Esophagus muscularis mucosa (tissue), 4 donors: ENCODE measurements at regions not wholly inside any gene's neighbourhood (a gene's known extent, or its start where the extent isn't known, plus 50 kb on each side); places are given as distances from the start of the nearest gene placed in this dataset.

Experiments
- DNase-seq: peaks from one replicate; pipeline ENCODE4 v3.0.0-alpha.2; 2017; ENCODE audit errors: extremely low spot score
- H3K27ac ChIP-seq, 4 donors: fragments of 200-600 bp; sonication (generic); replicated peaks in 1 of 4; 1 replicate in 3 of 4; 2 replicates in 1 of 4; pipeline ENCODE4 v1.5.1; 2016 to 2019; ENCODE audit warnings: mild to moderate bottlenecking in 1 of 4
- H3K27me3 ChIP-seq, 4 donors: fragments of 200-600 bp; sonication (generic); one replicate each; pipeline versions ENCODE4 v1.5.1 to v1.6.0; 2016 to 2019
- H3K36me3 ChIP-seq, 4 donors: fragments of 200-600 bp; sonication (generic); one replicate each; pipeline ENCODE4 v1.5.1; 2016 to 2019
- H3K4me1 ChIP-seq, 4 donors: fragments of 200-600 bp; sonication (generic); one replicate each; pipeline ENCODE4 v1.5.1; 2016 to 2019
- H3K4me3 ChIP-seq, 4 donors: fragments of 200-600 bp; sonication (generic); 1 replicate in 2 of 4; 2 replicates in 2 of 4; pipeline ENCODE4 v1.5.1; 2016 to 2019; ENCODE audit warnings: mild to moderate bottlenecking in 4 of 4, moderate library complexity in 1 of 4
- H3K9me3 ChIP-seq, 4 donors: fragments of 200-600 bp; sonication (generic); 1 replicate in 3 of 4; 2 replicates in 1 of 4; pipeline ENCODE4 v1.5.1; 2016 to 2019
- CTCF ChIP-seq, 3 experiments: fragments of 200-600 bp in 2 of 3; fragments of 450-650 bp in 1 of 3; sonication (generic) in 2 of 3; IDR thresholded peaks; one replicate each; pipeline ENCODE4 v1.5.1; 2017 to 2019; ENCODE audit warnings: antibody characterized with exemption in 3 of 3, mild to moderate bottlenecking in 2 of 3, moderate library complexity in 1 of 3
- EP300 ChIP-seq: sonication (generic); formaldehyde crosslinking; IDR thresholded peaks from one replicate; pipeline ENCODE4 v1.6.1; 2017; ENCODE audit warnings: antibody characterized with exemption
- POLR2A ChIP-seq: fragments of 450-650 bp; IDR thresholded peaks from one replicate; pipeline ENCODE4 v1.6.1; 2017; ENCODE audit warnings: antibody characterized with exemption, moderate library complexity, mild to moderate bottlenecking, low read depth
- POLR2AphosphoS5 ChIP-seq, 2 donors: sonication (generic); formaldehyde crosslinking; IDR thresholded peaks; one replicate each; pipeline ENCODE4 v1.6.1; 2017; ENCODE audit warnings: antibody characterized with exemption in 2 of 2
- WGBS: methylation state at CpG from one replicate; pipeline ENCODE4 v1.1.5; 2018; 5-methylcytosine and 5-hydroxymethylcytosine counted together
- intact Hi-C: fragments of 100-400 bp; cut with DNase I; formaldehyde crosslinking; loops from one replicate; pipeline ENCODE4 v1.15.1; 2023

GRCh38 chr18:78687736-78688135 lies 291.9 kb upstream of the SALL3 start:
- intact Hi-C loops, result no loop called here
- no peaks in the 10 kb centered on the region for H3K36me3 ChIP-seq
- H3K4me3 ChIP-seq, result no peak overlapping the region
- H3K27ac ChIP-seq, result no peak overlapping the region
- WGBS, result 85% methylated on average over 5 of the region's 7 CpGs
- H3K4me1 ChIP-seq, result no peaks in the 10 kb centered on the region
- H3K9me3 ChIP-seq, result no peaks in the 10 kb centered on the region
- TF ChIP-seq POLR2AphosphoS5 (IDR thresholded peaks at IDR 0.05) (no peak), POLR2A (no peak), EP300 (no peak), CTCF (IDR thresholded peaks at IDR 0.05) (no peak)
- peaks cover 0 to 7% (median 0%) of the 10 kb centered on the region in 4 donors for H3K27me3 ChIP-seq
- no peak for DNase-seq

GRCh38 chr18:78688249-78688648 lies 291.4 kb upstream of the SALL3 start:
- no peaks in the 10 kb centered on the region for H3K9me3 ChIP-seq
- no peaks in the 10 kb centered on the region for H3K36me3 ChIP-seq
- no peaks in the 10 kb centered on the region for H3K4me1 ChIP-seq
- intact Hi-C loops, result no loop called here
- H3K27ac ChIP-seq, result no peak overlapping the region
- H3K27me3 ChIP-seq, result peaks cover 0 to 7% (median 0%) of the 10 kb centered on the region in 4 donors
- no peak for TF ChIP-seq CTCF (IDR thresholded peaks at IDR 0.05)
- no peak for TF ChIP-seq POLR2AphosphoS5 (IDR thresholded peaks at IDR 0.05)
- TF ChIP-seq EP300, result no peak
- no peak for TF ChIP-seq POLR2A
- no peak overlapping the region for H3K4me3 ChIP-seq
- DNase-seq, result no peak
- 82% methylated on average over 7 of the region's 12 CpGs for WGBS

GRCh38 chr18:78688916-78689315 lies 290.7 kb upstream of the SALL3 start:
- no peak overlapping the region for H3K4me3 ChIP-seq
- no peaks in the 10 kb centered on the region for H3K9me3 ChIP-seq
- H3K4me1 ChIP-seq, result no peaks in the 10 kb centered on the region
- intact Hi-C loops, result no loop called here
- H3K36me3 ChIP-seq, result no peaks in the 10 kb centered on the region
- TF ChIP-seq EP300 (no peak), CTCF (IDR thresholded peaks at IDR 0.05) (no peak), POLR2AphosphoS5 (IDR thresholded peaks at IDR 0.05) (no peak), POLR2A (no peak)
- WGBS, result 85% methylated on average over 2 of the region's 11 CpGs
- no peak overlapping the region for H3K27ac ChIP-seq
- H3K27me3 ChIP-seq, result peaks cover 0 to 7% (median 0%) of the 10 kb centered on the region in 4 donors
- no peak for DNase-seq

GRCh38 chr18:78689606-78690005 lies 290.0 kb upstream of the SALL3 start:
- no peak overlapping the region for H3K4me3 ChIP-seq
- DNase-seq, result no peak
- no peaks in the 10 kb centered on the region for H3K4me1 ChIP-seq
- H3K27ac ChIP-seq, result no peak overlapping the region
- peaks cover 0 to 7% (median 0%) of the 10 kb centered on the region in 4 donors for H3K27me3 ChIP-seq
- intact Hi-C loops, result no loop called here
- WGBS, result 91% methylated on average over 13 of the region's 15 CpGs
- TF ChIP-seq POLR2AphosphoS5 (IDR thresholded peaks at IDR 0.05), result no peak
- no peak for TF ChIP-seq EP300
- TF ChIP-seq POLR2A, result no peak
- TF ChIP-seq CTCF (IDR thresholded peaks at IDR 0.05), result no peak
- H3K9me3 ChIP-seq, result no peaks in the 10 kb centered on the region
- H3K36me3 ChIP-seq, result no peaks in the 10 kb centered on the region

GRCh38 chr18:78692105-78692504 lies 287.5 kb upstream of the SALL3 start:
- Histone ChIP-seq H3K4me3 (no peak overlapping the region), H3K4me1 (no peaks in the 10 kb centered on the region), H3K27ac (no peak overlapping the region), H3K36me3 (no peaks in the 10 kb centered on the region), H3K27me3 (peaks cover 0 to 5% (median 0%) of the 10 kb centered on the region in 4 donors), H3K9me3 (no peaks in the 10 kb centered on the region)
- no peak for DNase-seq
- WGBS, result 81% methylated on average over 1 of the region's 1 CpG
- intact Hi-C loops, result no loop called here
- no peak for TF ChIP-seq POLR2AphosphoS5 (IDR thresholded peaks at IDR 0.05)
- TF ChIP-seq CTCF (IDR thresholded peaks at IDR 0.05), result no peak
- no peak for TF ChIP-seq EP300
- TF ChIP-seq POLR2A, result no peak
